GM12891 (cell line): ENCODE measurements at regions not wholly inside any gene's neighbourhood (a gene's known extent, or its start where the extent isn't known, plus 50 kb on each side); places are given as distances from the start of the nearest gene placed in this dataset.

ENCODE experiments used
- DNase-seq: peaks from one replicate; pipeline ENCODE4 v3.0.0; 2011; ENCODE audit warnings: low spot score; ENCODE audit not compliant: insufficient read length
- FAIRE-seq: peaks from 2 replicates; lab custom pipeline; 2011; peaks lifted over from hg19 to GRCh38; lab: Jason Lieb, UNC
- PAX5 ChIP-seq: IDR thresholded peaks from 2 replicates; pipeline ENCODE4 v1.6.1; 2011; ENCODE audit warnings: low read length, moderate library complexity, mild to moderate bottlenecking; ENCODE audit not compliant: insufficient read depth, severe bottlenecking
- POLR2A ChIP-seq: IDR thresholded peaks from 2 replicates; pipeline ENCODE4 v1.6.1; 2011; ENCODE audit warnings: low read depth, low read length, control low read depth
- POLR2AphosphoS5 ChIP-seq: IDR thresholded peaks from 2 replicates; pipeline ENCODE4 v1.6.1; 2011; ENCODE audit warnings: low read depth, low read length, control low read depth
- POU2F2 ChIP-seq: IDR thresholded peaks from 2 replicates; pipeline ENCODE4 v1.6.1; 2011; ENCODE audit warnings: low read depth, mild to moderate bottlenecking, control low read depth, low read length, moderate library complexity
- SPI1 ChIP-seq: IDR thresholded peaks from 2 replicates; pipeline ENCODE4 v1.6.1; 2011; ENCODE audit warnings: low read depth, low read length, control low read depth
- TAF1 ChIP-seq: IDR thresholded peaks from 2 replicates; pipeline ENCODE4 v1.6.1; 2011; ENCODE audit warnings: low read depth, low read length, control low read depth

GRCh38 chr6:163725008-163725941, 310.8 kb downstream of the QKI start:
- TF ChIP-seq POU2F2 = no peak
- no peak for TF ChIP-seq POLR2A
- no peak for TF ChIP-seq PAX5
- TF ChIP-seq SPI1 = no peak
- no peak for TF ChIP-seq POLR2AphosphoS5
- no peak for TF ChIP-seq TAF1
- FAIRE-seq (peak; percentile 79), DNase-seq (no peak)

GRCh38 chr6:163724196-163724595, 309.7 kb downstream of the QKI start:
- DNase-seq = no peak
- no peak for TF ChIP-seq PAX5
- TF ChIP-seq TAF1 = no peak
- no peak for TF ChIP-seq POLR2A
- no peak for TF ChIP-seq SPI1
- TF ChIP-seq POU2F2 = no peak
- TF ChIP-seq POLR2AphosphoS5 = no peak
- peak; percentile 63 for FAIRE-seq

- FAIRE-seq = peak; percentile 91
- no peak for TF ChIP-seq TAF1
- no peak for TF ChIP-seq SPI1
- TF ChIP-seq POLR2AphosphoS5 = no peak
- no peak for TF ChIP-seq POLR2A
- TF ChIP-seq PAX5 = no peak
- TF ChIP-seq POU2F2 = no peak
- DNase-seq = no peak
Observed at GRCh38 chr6:163723759-163724158, 309.2 kb downstream of the QKI start.

GRCh38 chr6:163721922-163722692, 307.6 kb downstream of the QKI start:
- TF ChIP-seq POLR2AphosphoS5 = no peak
- no peak for TF ChIP-seq TAF1
- TF ChIP-seq POLR2A = no peak
- TF ChIP-seq POU2F2 = no peak
- no peak for TF ChIP-seq PAX5
- no peak for TF ChIP-seq SPI1
- FAIRE-seq (peak; percentile 65), DNase-seq (no peak)

GRCh38 chr6:163721435-163721834, 306.9 kb downstream of the QKI start:
- no peak for TF ChIP-seq PAX5
- TF ChIP-seq SPI1 = no peak
- no peak for TF ChIP-seq POU2F2
- no peak for TF ChIP-seq TAF1
- no peak for TF ChIP-seq POLR2AphosphoS5
- TF ChIP-seq POLR2A = no peak
- DNase-seq = no peak
- peak; percentile 26 for FAIRE-seq

- FAIRE-seq (no peak), DNase-seq (no peak)
- TF ChIP-seq PAX5 = no peak
- TF ChIP-seq POU2F2 = no peak
- no peak for TF ChIP-seq TAF1
- TF ChIP-seq SPI1 = no peak
- no peak for TF ChIP-seq POLR2AphosphoS5
- no peak for TF ChIP-seq POLR2A
Observed at GRCh38 chr6:163720460-163721235, 306.1 kb downstream of the QKI start.

- TF ChIP-seq TAF1 = no peak
- TF ChIP-seq SPI1 = no peak
- TF ChIP-seq POLR2AphosphoS5 = no peak
- no peak for TF ChIP-seq POU2F2
- no peak for TF ChIP-seq PAX5
- TF ChIP-seq POLR2A = no peak
- no peak for FAIRE-seq
- no peak for DNase-seq
Observed at GRCh38 chr6:163720005-163720404, 305.5 kb downstream of the QKI start.

GRCh38 chr6:163719028-163719742, 304.7 kb downstream of the QKI start:
- TF ChIP-seq TAF1 (no peak), PAX5 (no peak), POU2F2 (no peak), POLR2AphosphoS5 (no peak), SPI1 (no peak), POLR2A (no peak)
- no peak for DNase-seq
- FAIRE-seq = peak; percentile 56
